Thoracic aorta (tissue), 2 donors: ENCODE measurements at regions not wholly inside any gene's neighbourhood (a gene's known extent, or its start where the extent isn't known, plus 50 kb on each side); places are given as distances from the start of the nearest gene placed in this dataset.

Experiments used
- ATAC-seq: fragments of 150-250 bp; one replicate; pipeline ENCODE4 v1.8.0; 2017; ENCODE audit warnings: low read depth; ENCODE audit not compliant: insufficient number of reproducible peaks, low FRiP score
- DNase-seq: peaks from one replicate; pipeline ENCODE4 v3.0.0-alpha.2; 2020; ENCODE audit warnings: low spot score
- H3K27ac ChIP-seq, 2 donors: fragments of 200-600 bp; sonication (generic); 1 replicate in 1 of 2; 2 replicates in 1 of 2; pipeline ENCODE4 v1.5.1; 2016; ENCODE audit warnings: mild to moderate bottlenecking in 2 of 2, moderate library complexity in 2 of 2
- H3K27me3 ChIP-seq: fragments of 200-600 bp; sonication (generic); replicated peaks from 2 replicates; pipeline ENCODE4 v1.6.0; 2016; ENCODE audit warnings: mild to moderate bottlenecking; ENCODE audit not compliant: insufficient read depth
- H3K36me3 ChIP-seq: fragments of 200-600 bp; sonication (generic); one replicate; pipeline ENCODE4 v1.5.1; 2016
- H3K4me1 ChIP-seq, 2 donors: fragments of 200-600 bp; sonication (generic); 1 replicate in 1 of 2; 2 replicates in 1 of 2; pipeline versions ENCODE4 v1.5.1 to v1.6.0; 2016; ENCODE audit warnings: low read depth in 2 of 2, mild to moderate bottlenecking in 1 of 2; ENCODE audit not compliant: control insufficient read depth in 1 of 2
- H3K4me3 ChIP-seq: fragments of 200-600 bp; sonication (generic); 2 replicates; pipeline ENCODE4 v1.5.1; 2016; ENCODE audit warnings: mild to moderate bottlenecking
- H3K9me3 ChIP-seq: fragments of 200-600 bp; sonication (generic); 2 replicates; pipeline ENCODE4 v1.5.1; 2016
- TF ChIP-seq, protein P1 (sequence below): fragments of 200-600 bp; sonication (generic); IDR thresholded peaks from one replicate; pipeline ENCODE4 v1.5.1; 2019; ENCODE audit warnings: antibody characterized with exemption

DNA sequence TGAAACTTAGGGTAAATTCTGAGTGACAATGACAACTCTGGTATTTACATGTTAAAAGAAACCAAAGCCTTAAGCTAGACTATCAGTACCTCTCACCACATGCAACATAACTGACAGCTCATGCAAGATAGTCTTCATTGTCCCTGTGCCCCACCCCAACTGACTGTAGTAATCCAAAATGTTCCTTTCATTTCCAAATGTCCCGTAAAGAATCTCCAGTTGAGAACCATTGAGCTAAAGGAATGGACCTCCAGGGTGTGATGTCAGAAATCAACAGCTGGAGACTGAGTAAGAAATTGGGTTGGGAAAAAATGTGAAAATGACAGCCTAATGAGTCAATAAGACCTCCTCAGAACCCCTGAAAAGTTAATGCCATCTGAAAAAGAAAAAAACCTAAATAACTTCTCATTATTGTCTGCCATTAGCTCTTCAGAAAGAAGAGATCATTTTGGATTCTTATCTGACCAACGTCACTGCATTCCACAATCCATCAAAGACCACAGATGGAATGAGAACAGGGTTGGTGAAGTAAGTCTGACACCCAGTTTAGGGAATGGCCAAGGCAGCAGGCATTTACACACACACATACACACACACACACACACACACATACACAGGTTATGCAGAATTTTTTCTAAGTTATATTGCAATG, 51.7 kb upstream of the ACVR2A start:
- peaks cover 0 to 3% of the 10 kb centered on the region in 2 donors for H3K4me1 ChIP-seq
- TF ChIP-seq, protein P1, sequence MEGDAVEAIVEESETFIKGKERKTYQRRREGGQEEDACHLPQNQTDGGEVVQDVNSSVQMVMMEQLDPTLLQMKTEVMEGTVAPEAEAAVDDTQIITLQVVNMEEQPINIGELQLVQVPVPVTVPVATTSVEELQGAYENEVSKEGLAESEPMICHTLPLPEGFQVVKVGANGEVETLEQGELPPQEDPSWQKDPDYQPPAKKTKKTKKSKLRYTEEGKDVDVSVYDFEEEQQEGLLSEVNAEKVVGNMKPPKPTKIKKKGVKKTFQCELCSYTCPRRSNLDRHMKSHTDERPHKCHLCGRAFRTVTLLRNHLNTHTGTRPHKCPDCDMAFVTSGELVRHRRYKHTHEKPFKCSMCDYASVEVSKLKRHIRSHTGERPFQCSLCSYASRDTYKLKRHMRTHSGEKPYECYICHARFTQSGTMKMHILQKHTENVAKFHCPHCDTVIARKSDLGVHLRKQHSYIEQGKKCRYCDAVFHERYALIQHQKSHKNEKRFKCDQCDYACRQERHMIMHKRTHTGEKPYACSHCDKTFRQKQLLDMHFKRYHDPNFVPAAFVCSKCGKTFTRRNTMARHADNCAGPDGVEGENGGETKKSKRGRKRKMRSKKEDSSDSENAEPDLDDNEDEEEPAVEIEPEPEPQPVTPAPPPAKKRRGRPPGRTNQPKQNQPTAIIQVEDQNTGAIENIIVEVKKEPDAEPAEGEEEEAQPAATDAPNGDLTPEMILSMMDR: no peak
- no peak overlapping the region for H3K27ac ChIP-seq
- H3K36me3 ChIP-seq: no peaks in the 10 kb centered on the region
- H3K9me3 ChIP-seq: no peaks in the 10 kb centered on the region
- H3K4me3 ChIP-seq: no peak overlapping the region
- ATAC-seq (no peak), DNase-seq (no peak)
- no peaks in the 10 kb centered on the region for H3K27me3 ChIP-seq

GRCh38 chr2:147790580-147790979, 54.2 kb upstream of the ACVR2A start:
- no peak for DNase-seq
- no peak overlapping the region for H3K27ac ChIP-seq
- H3K27me3 ChIP-seq: no peaks in the 10 kb centered on the region
- no peaks in the 10 kb centered on the region for H3K36me3 ChIP-seq
- ATAC-seq: no peak
- H3K4me1 ChIP-seq: no peaks in the 10 kb centered on the region
- no peak overlapping the region for H3K4me3 ChIP-seq
- no peaks in the 10 kb centered on the region for H3K9me3 ChIP-seq
- TF ChIP-seq, protein P1: no peak

- no peak for DNase-seq
- no peaks in the 10 kb centered on the region for H3K36me3 ChIP-seq
- no peak for ATAC-seq
- H3K4me3 ChIP-seq: no peak overlapping the region
- TF ChIP-seq, protein P1: no peak
- no peaks in the 10 kb centered on the region for H3K4me1 ChIP-seq
- H3K9me3 ChIP-seq: no peaks in the 10 kb centered on the region
- H3K27me3 ChIP-seq: no peaks in the 10 kb centered on the region
- H3K27ac ChIP-seq: no peak overlapping the region
These were observed 55.1 kb upstream of the ACVR2A start for GRCh38 chr2:147789720-147790119.

DNA sequence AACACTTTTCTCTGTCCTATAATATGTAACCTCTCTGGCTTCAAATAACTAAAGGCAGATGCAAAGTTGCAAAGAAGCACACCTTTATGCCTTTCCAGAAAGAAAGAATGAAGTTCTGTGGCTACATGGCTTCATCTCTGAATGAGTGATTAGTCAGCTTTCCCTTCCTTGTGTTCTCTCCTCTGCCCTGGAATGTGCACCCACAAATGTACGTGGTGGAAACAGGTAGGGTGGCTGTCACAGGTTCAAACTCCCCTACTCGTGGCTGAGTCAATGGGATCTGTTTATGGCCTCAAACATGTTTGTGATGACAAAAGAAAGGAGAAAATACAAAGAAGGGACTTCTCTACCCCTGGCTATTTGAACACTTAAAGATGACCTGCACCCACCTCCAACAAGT, 55.5 kb upstream of the ACVR2A start:
- no peaks in the 10 kb centered on the region for H3K27me3 ChIP-seq
- ATAC-seq (no peak), DNase-seq (no peak)
- no peaks in the 10 kb centered on the region for H3K36me3 ChIP-seq
- H3K27ac ChIP-seq: no peak overlapping the region
- H3K4me1 ChIP-seq: no peaks in the 10 kb centered on the region
- H3K9me3 ChIP-seq: no peaks in the 10 kb centered on the region
- TF ChIP-seq, protein P1: no peak
- H3K4me3 ChIP-seq: no peak overlapping the region

GRCh38 chr2:147782141-147782930, 62.5 kb upstream of the ACVR2A start:
- TF ChIP-seq, protein P1: no peak

More at GRCh38 chr2:147782141-147782930, 62.5 kb upstream of the ACVR2A start:
- no peak for ATAC-seq
- no peaks in the 10 kb centered on the region for H3K4me1 ChIP-seq
- H3K36me3 ChIP-seq: no peaks in the 10 kb centered on the region
- no peak overlapping the region for H3K4me3 ChIP-seq
- H3K9me3 ChIP-seq: no peaks in the 10 kb centered on the region
- no peak overlapping the region for H3K27ac ChIP-seq
- no peaks in the 10 kb centered on the region for H3K27me3 ChIP-seq
- no peak for DNase-seq
